ENCODE measurements at regions not wholly inside any gene's neighbourhood (a gene's known extent, or its start where the extent isn't known, plus 50 kb on each side); places are given as distances from the start of the nearest gene placed in this dataset. TPM values are rescaled to one million over a fixed set of nuclear protein-coding genes. Genes with fewer than 3 reads are reported as not detected.
A peak's percentile ranks its signal among the peaks of the same experiment; 100 is the strongest.

- DNase-seq (ENCODE audit: extremely low spot score, unreplicated experiment) = no peak
- Mint-ChIP-seq H3K4me3 (ENCODE audit: unreplicated experiment) (no peak overlapping the region), H3K27ac (ENCODE audit: unreplicated experiment) (no peak overlapping the region), H3K36me3 (ENCODE audit: unreplicated experiment) (no peaks in the 10 kb centered on the region), H3K9me3 (ENCODE audit: unreplicated experiment) (no peaks in the 10 kb centered on the region), H3K27me3 (ENCODE audit: unreplicated experiment) (peaks cover 10% of the 10 kb centered on the region), H3K4me1 (ENCODE audit: unreplicated experiment) (no peaks in the 10 kb centered on the region)
- no peak for TF ChIP-seq CTCF (IDR thresholded peaks at IDR 0.05)
These were observed 63.4 kb upstream of the MYL2 start for GRCh38 chr12:110983811-110984210.

- no peaks in the 10 kb centered on the region for H3K4me1 Mint-ChIP-seq (ENCODE audit: unreplicated experiment)
- TF ChIP-seq CTCF (IDR thresholded peaks at IDR 0.05) = no peak
- H3K36me3 Mint-ChIP-seq (ENCODE audit: unreplicated experiment) = no peaks in the 10 kb centered on the region
- no peak overlapping the region for H3K4me3 Mint-ChIP-seq (ENCODE audit: unreplicated experiment)
- no peak for DNase-seq (ENCODE audit: extremely low spot score, unreplicated experiment)
- H3K27me3 Mint-ChIP-seq (ENCODE audit: unreplicated experiment) = no peaks in the 10 kb centered on the region
- no peak overlapping the region for H3K27ac Mint-ChIP-seq (ENCODE audit: unreplicated experiment)
- no peaks in the 10 kb centered on the region for H3K9me3 Mint-ChIP-seq (ENCODE audit: unreplicated experiment)
These were observed 52.5 kb upstream of the MYL2 start for GRCh38 chr12:110972866-110973265.

- no peak for TF ChIP-seq CTCF (IDR thresholded peaks at IDR 0.05)
- Mint-ChIP-seq H3K27me3 (ENCODE audit: unreplicated experiment) (peaks cover 4% of the 10 kb centered on the region), H3K36me3 (ENCODE audit: unreplicated experiment) (no peaks in the 10 kb centered on the region), H3K9me3 (ENCODE audit: unreplicated experiment) (no peaks in the 10 kb centered on the region), H3K27ac (ENCODE audit: unreplicated experiment) (no peak overlapping the region), H3K4me1 (ENCODE audit: unreplicated experiment) (no peaks in the 10 kb centered on the region), H3K4me3 (ENCODE audit: unreplicated experiment) (no peak overlapping the region)
- no peak for DNase-seq (ENCODE audit: extremely low spot score, unreplicated experiment)
These were observed 51.6 kb upstream of the MYL2 start for GRCh38 chr12:110971936-110972335.

- H3K27me3 Mint-ChIP-seq (ENCODE audit: unreplicated experiment) = peaks cover 4% of the 10 kb centered on the region
- no peak for TF ChIP-seq CTCF (IDR thresholded peaks at IDR 0.05)
These were observed 51.0 kb upstream of the MYL2 start for GRCh38 chr12:110971189-110971920.

More at GRCh38 chr12:110971189-110971920, 51.0 kb upstream of the MYL2 start:
- no peak overlapping the region for H3K27ac Mint-ChIP-seq (ENCODE audit: unreplicated experiment)
- no peaks in the 10 kb centered on the region for H3K36me3 Mint-ChIP-seq (ENCODE audit: unreplicated experiment)
- no peak overlapping the region for H3K4me3 Mint-ChIP-seq (ENCODE audit: unreplicated experiment)
- H3K4me1 Mint-ChIP-seq (ENCODE audit: unreplicated experiment) = no peaks in the 10 kb centered on the region
- no peaks in the 10 kb centered on the region for H3K9me3 Mint-ChIP-seq (ENCODE audit: unreplicated experiment)
- peak; percentile 62 for DNase-seq (ENCODE audit: extremely low spot score, unreplicated experiment)

Small RNA genes lying in the stretch of these regions (microRNA-seq; reads per million reads assigned to microRNA genes)
- not detected for gene MIR6760 (ENCODE audit: unreplicated experiment)

Measured in osteocyte (in vitro differentiated cells).